ENCODE measurements at regions not wholly inside any gene's neighbourhood (a gene's known extent, or its start where the extent isn't known, plus 50 kb on each side); places are given as distances from the start of the nearest gene placed in this dataset.

GRCh38 chr6:115592025-115592424 lies 468.7 kb downstream of the FRK start:
- no peak for TF ChIP-seq SNRNP70 (IDR thresholded peaks at IDR 0.05; ENCODE audit: low read depth, low read length)
- TF ChIP-seq HNRNPL (IDR thresholded peaks at IDR 0.05; ENCODE audit: low read depth, low read length) = no peak

Data from HepG2 (cell line).